ENCODE measurements at regions not wholly inside any gene's neighbourhood (a gene's known extent, or its start where the extent isn't known, plus 50 kb on each side); places are given as distances from the start of the nearest gene placed in this dataset.

GRCh38 chr2:134134827-134135226 is 119.0 kb upstream of the MGAT5 start:
- no peak for FAIRE-seq
- DNase-seq (ENCODE audit: low read depth), result no peak
- no peak for TF ChIP-seq CTCF (IDR thresholded peaks at IDR 0.05; ENCODE audit: insufficient read depth, low read length, severe bottlenecking)
- no peaks in the 10 kb centered on the region for H3K36me3 ChIP-seq (ENCODE audit: control insufficient read depth, insufficient read depth, low read length)
- no peaks in the 10 kb centered on the region for H3K27me3 ChIP-seq (ENCODE audit: control insufficient read depth, insufficient read depth, low read length)
- no peak overlapping the region for H3K4me3 ChIP-seq (ENCODE audit: low read depth, low read length)

GRCh38 chr2:134135793-134136192 is 118.1 kb upstream of the MGAT5 start:
- H3K4me3 ChIP-seq (ENCODE audit: low read depth, low read length), result no peak overlapping the region
- H3K27me3 ChIP-seq (ENCODE audit: control insufficient read depth, insufficient read depth, low read length), result no peaks in the 10 kb centered on the region
- no peak for TF ChIP-seq CTCF (IDR thresholded peaks at IDR 0.05; ENCODE audit: insufficient read depth, low read length, severe bottlenecking)
- no peaks in the 10 kb centered on the region for H3K36me3 ChIP-seq (ENCODE audit: control insufficient read depth, insufficient read depth, low read length)
- DNase-seq (ENCODE audit: low read depth) (no peak), FAIRE-seq (no peak)

- Histone ChIP-seq H3K4me3 (ENCODE audit: low read depth, low read length) (no peak overlapping the region), H3K27me3 (ENCODE audit: control insufficient read depth, insufficient read depth, low read length) (no peaks in the 10 kb centered on the region), H3K36me3 (ENCODE audit: control insufficient read depth, insufficient read depth, low read length) (no peaks in the 10 kb centered on the region)
- DNase-seq (ENCODE audit: low read depth) (no peak), FAIRE-seq (no peak)
- TF ChIP-seq CTCF (IDR thresholded peaks at IDR 0.05; ENCODE audit: insufficient read depth, low read length, severe bottlenecking), result no peak
Observed at GRCh38 chr2:134136731-134137130, 117.1 kb upstream of the MGAT5 start.

- peak; percentile 95 for DNase-seq (ENCODE audit: low read depth)
- FAIRE-seq, result peak; percentile 43
- Histone ChIP-seq H3K36me3 (ENCODE audit: control insufficient read depth, insufficient read depth, low read length) (no peaks in the 10 kb centered on the region), H3K4me3 (ENCODE audit: low read depth, low read length) (no peak overlapping the region), H3K27me3 (ENCODE audit: control insufficient read depth, insufficient read depth, low read length) (no peaks in the 10 kb centered on the region)
- TF ChIP-seq CTCF (IDR thresholded peaks at IDR 0.05; ENCODE audit: insufficient read depth, low read length, severe bottlenecking), result no peak
Observed at GRCh38 chr2:134137182-134137611, 116.7 kb upstream of the MGAT5 start.

DNA sequence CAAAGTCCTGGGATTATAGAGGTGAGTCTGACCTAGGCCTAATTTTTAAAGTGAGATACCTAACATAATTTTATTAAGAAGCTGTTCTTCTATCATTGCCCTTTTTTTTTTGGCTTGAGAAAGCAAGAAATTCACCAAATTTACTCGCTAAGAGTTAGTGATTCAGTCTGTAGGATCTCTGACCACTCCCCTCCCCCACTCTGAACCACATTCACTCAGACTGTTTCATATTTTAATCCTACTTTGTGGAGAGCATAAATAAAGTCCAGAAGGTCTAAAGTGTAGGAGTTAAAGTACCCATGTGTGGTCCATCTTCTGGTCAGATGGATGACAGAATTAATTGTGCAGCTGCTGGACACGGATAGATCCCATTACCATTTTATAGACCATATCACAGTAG is 115.8 kb upstream of the MGAT5 start:
- DNase-seq (ENCODE audit: low read depth) (no peak), FAIRE-seq (no peak)
- Histone ChIP-seq H3K36me3 (ENCODE audit: control insufficient read depth, insufficient read depth, low read length) (no peaks in the 10 kb centered on the region), H3K4me3 (ENCODE audit: low read depth, low read length) (no peak overlapping the region), H3K27me3 (ENCODE audit: control insufficient read depth, insufficient read depth, low read length) (no peaks in the 10 kb centered on the region)
- TF ChIP-seq CTCF (IDR thresholded peaks at IDR 0.05; ENCODE audit: insufficient read depth, low read length, severe bottlenecking), result no peak

DNA sequence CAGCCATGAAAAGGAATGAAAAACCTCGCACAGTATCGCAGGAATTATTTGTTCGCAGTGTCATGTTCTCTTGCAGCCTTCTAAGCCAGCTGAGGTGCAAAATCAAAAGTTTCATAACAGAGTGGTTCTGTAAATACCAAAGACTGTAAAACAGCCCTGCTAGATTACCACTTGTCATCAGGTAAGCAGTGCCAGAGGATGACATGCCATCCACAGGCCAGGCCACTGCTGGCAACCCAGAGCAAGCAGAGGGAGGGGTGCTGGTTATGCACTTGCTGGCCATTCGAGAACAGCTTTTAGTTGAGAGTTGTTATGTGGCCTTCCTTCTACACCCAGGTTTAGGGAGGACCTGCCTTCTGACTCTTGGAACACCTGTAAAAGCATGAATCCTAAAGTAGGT is 114.3 kb upstream of the MGAT5 start:
- FAIRE-seq (no peak), DNase-seq (ENCODE audit: low read depth) (no peak)
- no peaks in the 10 kb centered on the region for H3K36me3 ChIP-seq (ENCODE audit: control insufficient read depth, insufficient read depth, low read length)
- no peaks in the 10 kb centered on the region for H3K27me3 ChIP-seq (ENCODE audit: control insufficient read depth, insufficient read depth, low read length)
- TF ChIP-seq CTCF (IDR thresholded peaks at IDR 0.05; ENCODE audit: insufficient read depth, low read length, severe bottlenecking), result no peak
- no peak overlapping the region for H3K4me3 ChIP-seq (ENCODE audit: low read depth, low read length)

Measured in bronchial epithelial cell (primary cell).